OCI-LY7 (cell line): ENCODE measurements at regions not wholly inside any gene's neighbourhood (a gene's known extent, or its start where the extent isn't known, plus 50 kb on each side); places are given as distances from the start of the nearest gene placed in this dataset.

ENCODE experiments used
- BruUV-seq: library from RNA; stranded (reverse); fragments of 400-500 nt; replicated peaks from 2 replicates; lab custom pipeline; 2021; lab: Mats Ljungman, UMichigan
- CTCF ChIA-PET: fragments of 300-600 bp; sonication (Branson Sonifier 250); formaldehyde crosslinking; loops from one replicate; lab custom pipeline; 2022; ENCODE audit warnings: antibody characterized with exemption; ENCODE audit not compliant: unreplicated experiment; lab: Charles Lee
- POLR2A ChIA-PET: fragments of 300-600 bp; sonication (Branson Sonifier 250); formaldehyde crosslinking; loops from one replicate; lab custom pipeline; 2022; ENCODE audit warnings: antibody characterized with exemption; lab: Charles Lee
- DNase-seq: peaks from one replicate; pipeline ENCODE4 v3.0.0-alpha.2; 2015; ENCODE audit warnings: low spot score
- H2AFZ ChIP-seq: fragments of 200-600 bp; sonication (generic), shearing (Covaris generic); 2 replicates; pipeline ENCODE4 v1.6.1; 2014; ENCODE audit warnings: mild to moderate bottlenecking, antibody characterized with exemption, low read length, moderate library complexity
- H3K27ac ChIP-seq: fragments of 200-600 bp; sonication (generic); 2 replicates; pipeline ENCODE4 v1.5.1; 2014; ENCODE audit warnings: mixed run types, low read depth, mild to moderate bottlenecking, moderate library complexity, low read length, inconsistent platforms; ENCODE audit not compliant: poor library complexity, severe bottlenecking
- H3K36me3 ChIP-seq: fragments of 200-600 bp; sonication (generic); 2 replicates; pipeline ENCODE4 v1.6.1; 2014; ENCODE audit warnings: mild to moderate bottlenecking, antibody characterized with exemption, low read length, moderate library complexity, mixed read lengths; ENCODE audit not compliant: insufficient read depth
- H3K4me1 ChIP-seq: fragments of 200-600 bp; sonication (generic); 2 replicates; pipeline ENCODE4 v1.5.1; 2014; ENCODE audit warnings: mild to moderate bottlenecking, low read length; ENCODE audit not compliant: insufficient read depth, poor library complexity, severe bottlenecking
- H3K4me2 ChIP-seq: fragments of 200-600 bp; sonication (generic); 2 replicates; pipeline ENCODE4 v1.6.1; 2014; ENCODE audit warnings: mild to moderate bottlenecking, low read length
- H3K4me3 ChIP-seq: fragments of 200-600 bp; sonication (generic); 2 replicates; pipeline ENCODE4 v1.5.1; 2014; ENCODE audit warnings: mild to moderate bottlenecking, low read depth, low read length; ENCODE audit not compliant: poor library complexity, severe bottlenecking
- H3K79me2 ChIP-seq: fragments of 200-600 bp; sonication (generic); 2 replicates; pipeline ENCODE4 v1.6.1; 2016; ENCODE audit warnings: low read depth, mild to moderate bottlenecking, low read length, moderate library complexity, mixed read lengths; ENCODE audit not compliant: insufficient read depth
- H3K9me2 ChIP-seq: fragments of 200-600 bp; sonication (generic); 2 replicates; pipeline ENCODE4 v1.6.1; 2016; ENCODE audit warnings: mild to moderate bottlenecking, low read length, mixed read lengths; ENCODE audit not compliant: insufficient read depth
- H3K9me3 ChIP-seq: fragments of 200-600 bp; sonication (generic); 2 replicates; pipeline ENCODE4 v1.6.1; 2014; ENCODE audit warnings: mild to moderate bottlenecking, mixed run types, low read length, mixed read lengths
- H4K20me1 ChIP-seq: fragments of 200-600 bp; sonication (generic); 2 replicates; pipeline ENCODE4 v1.6.1; 2014; ENCODE audit warnings: mild to moderate bottlenecking, antibody characterized with exemption, low read length, moderate library complexity, mixed read lengths; ENCODE audit not compliant: insufficient read depth
- CTCF ChIP-seq: fragments of 200-600 bp; sonication (generic); conservative IDR thresholded peaks from 2 replicates; pipeline ENCODE4 v1.5.1; 2014; ENCODE audit warnings: mild to moderate bottlenecking, antibody characterized with exemption, low read length, moderate library complexity, mixed read lengths
- EZH2phosphoT487 ChIP-seq: fragments of 200-600 bp; sonication (generic); IDR thresholded peaks from 2 replicates; pipeline ENCODE4 v1.6.1; 2018; ENCODE audit warnings: low read depth, borderline replicate concordance, mild to moderate bottlenecking, mixed run types, antibody characterized with exemption, low read length, moderate library complexity, mixed read lengths
- intact Hi-C: fragments of 100-400 bp; cut with micrococcal nuclease; formaldehyde crosslinking; loops from one replicate; pipeline ENCODE4 v1.10.0; 2022; ENCODE audit not compliant: unreplicated experiment

GRCh38 chr9:107805201-107805600 is 315.6 kb upstream of the KLF4 start:
- Histone ChIP-seq H3K4me2 (no peak overlapping the region), H3K79me2 (no peaks in the 10 kb centered on the region), H3K36me3 (no peaks in the 10 kb centered on the region), H3K4me3 (no peak overlapping the region), H2AFZ (no peak overlapping the region), H4K20me1 (no peaks in the 10 kb centered on the region), H3K4me1 (no peaks in the 10 kb centered on the region), H3K27ac (no peak overlapping the region), H3K9me2 (no peaks in the 10 kb centered on the region), H3K9me3 (no peaks in the 10 kb centered on the region)
- CTCF ChIA-PET = no interaction called here
- TF ChIP-seq EZH2phosphoT487 (no peak), CTCF (no peak)
- intact Hi-C loops = no loop called here
- no TSS peak for BruUV-seq
- no peak for DNase-seq
- POLR2A ChIA-PET = no interaction called here

- Histone ChIP-seq H3K4me2 (no peak overlapping the region), H3K4me1 (no peaks in the 10 kb centered on the region), H3K4me3 (no peak overlapping the region), H3K27ac (no peak overlapping the region), H3K79me2 (no peaks in the 10 kb centered on the region), H3K9me2 (no peaks in the 10 kb centered on the region), H2AFZ (no peak overlapping the region), H3K36me3 (no peaks in the 10 kb centered on the region), H4K20me1 (no peaks in the 10 kb centered on the region), H3K9me3 (no peaks in the 10 kb centered on the region)
- intact Hi-C loops = no loop called here
- CTCF ChIA-PET = no interaction called here
- TF ChIP-seq CTCF (no peak), EZH2phosphoT487 (no peak)
- POLR2A ChIA-PET = interaction anchor here (0.7 kb wide), 1 partner anchor 32 kb away, joined by 3 read pairs; no protein-coding TSS in a partner anchor
- DNase-seq = no peak
- no TSS peak for BruUV-seq
These were observed 304.7 kb upstream of the KLF4 start for GRCh38 chr9:107794259-107794658.

- H3K36me3 ChIP-seq = no peaks in the 10 kb centered on the region
- no TSS peak for BruUV-seq
- H2AFZ ChIP-seq = no peak overlapping the region
- no peaks in the 10 kb centered on the region for H3K79me2 ChIP-seq
- H3K4me1 ChIP-seq = no peaks in the 10 kb centered on the region
- ChIA-PET CTCF (no interaction called here), POLR2A (interaction anchor here (0.6 to 0.7 kb wide), 2 partner anchors 14 to 1608 kb away, joined by 3 read pairs; no protein-coding TSS in a partner anchor)
- no peak overlapping the region for H3K4me3 ChIP-seq
- TF ChIP-seq EZH2phosphoT487 (no peak), CTCF (no peak)
- no peaks in the 10 kb centered on the region for H3K9me3 ChIP-seq
- H4K20me1 ChIP-seq = no peaks in the 10 kb centered on the region
- intact Hi-C loops = no loop called here
- H3K9me2 ChIP-seq = no peaks in the 10 kb centered on the region
- H3K27ac ChIP-seq = no peak overlapping the region
- no peak for DNase-seq
- H3K4me2 ChIP-seq = no peak overlapping the region
These were observed 304.0 kb upstream of the KLF4 start for GRCh38 chr9:107793541-107793940.
